Immature natural killer cell (primary cell): ENCODE measurements at regions not wholly inside any gene's neighbourhood (a gene's known extent, or its start where the extent isn't known, plus 50 kb on each side); places are given as distances from the start of the nearest gene placed in this dataset.

Experiments used
- DNase-seq, 3 donors: peaks; one replicate each; pipeline ENCODE4 v3.0.0; 2022; ENCODE audit warnings: mixed read lengths in 1 of 3
- H3K27ac Mint-ChIP-seq, 6 donors: one replicate each; pipeline ENCODE4 v1.8.0; 2020; ENCODE audit warnings: mixed read lengths in 6 of 6, mild to moderate bottlenecking in 5 of 6, inconsistent platforms in 4 of 6, moderate library complexity in 3 of 6
- H3K27me3 Mint-ChIP-seq, 3 donors: one replicate each; pipeline ENCODE4 v1.8.0; 2020 to 2021; ENCODE audit warnings: low read depth in 3 of 3, mild to moderate bottlenecking in 3 of 3, mixed read lengths in 3 of 3, moderate library complexity in 3 of 3, inconsistent platforms in 1 of 3
- H3K36me3 Mint-ChIP-seq, 3 donors: one replicate each; pipeline ENCODE4 v1.8.0; 2020; ENCODE audit warnings: mixed read lengths in 3 of 3, inconsistent platforms in 2 of 3, mild to moderate bottlenecking in 2 of 3
- H3K4me1 Mint-ChIP-seq, 2 donors: one replicate each; pipeline ENCODE4 v1.8.0; 2020; ENCODE audit warnings: inconsistent platforms in 2 of 2, mild to moderate bottlenecking in 2 of 2, mixed read lengths in 2 of 2, moderate library complexity in 1 of 2
- H3K4me3 Mint-ChIP-seq, 5 donors: one replicate each; pipeline ENCODE4 v1.8.0; 2020; ENCODE audit warnings: mild to moderate bottlenecking in 5 of 5, mixed read lengths in 5 of 5, inconsistent platforms in 3 of 5, moderate library complexity in 3 of 5
- H3K9me3 Mint-ChIP-seq, 6 donors: one replicate each; pipeline ENCODE4 v1.8.0; 2020; ENCODE audit warnings: mild to moderate bottlenecking in 6 of 6, mixed read lengths in 6 of 6, inconsistent platforms in 4 of 6, moderate library complexity in 3 of 6

- Mint-ChIP-seq H3K4me3 (no peak overlapping the region), H3K9me3 (no peaks in the 10 kb centered on the region), H3K36me3 (peaks cover 4 to 12% (median 11%) of the 10 kb centered on the region in 3 donors), H3K27me3 (peaks cover 0 to 19% (median 5%) of the 10 kb centered on the region in 3 donors), H3K4me1 (peaks cover 37 to 60% of the 10 kb centered on the region in 2 donors), H3K27ac (peak overlapping the region in 3 of 6 donors; percentile 31 to 57 (median 56))
- no peak for DNase-seq
Measured at GRCh38 chr6:144578385-144579350, 293.5 kb downstream of the UTRN start.

- no peaks in the 10 kb centered on the region for H3K9me3 Mint-ChIP-seq
- peaks cover 4 to 12% (median 11%) of the 10 kb centered on the region in 3 donors for H3K36me3 Mint-ChIP-seq
- DNase-seq: no peak
- peak overlapping the region in 5 of 6 donors; percentile 1 to 35 (median 24) for H3K27ac Mint-ChIP-seq
- peaks cover 0 to 16% (median 5%) of the 10 kb centered on the region in 3 donors for H3K27me3 Mint-ChIP-seq
- peaks cover 39 to 63% of the 10 kb centered on the region in 2 donors for H3K4me1 Mint-ChIP-seq
- H3K4me3 Mint-ChIP-seq: no peak overlapping the region
Measured at GRCh38 chr6:144580039-144580438, 294.9 kb downstream of the UTRN start.

GRCh38 chr6:144580771-144581170, 295.6 kb downstream of the UTRN start:
- no peaks in the 10 kb centered on the region for H3K9me3 Mint-ChIP-seq
- H3K27me3 Mint-ChIP-seq: peaks cover 0 to 16% (median 5%) of the 10 kb centered on the region in 3 donors
- no peak for DNase-seq
- H3K27ac Mint-ChIP-seq: peak overlapping the region in 4 of 6 donors; percentile 1 to 19 (median 10)
- H3K36me3 Mint-ChIP-seq: peaks cover 4 to 12% (median 11%) of the 10 kb centered on the region in 3 donors
- peak overlapping the region in 1 of 5 donors; percentile 3 for H3K4me3 Mint-ChIP-seq
- peaks cover 35 to 62% of the 10 kb centered on the region in 2 donors for H3K4me1 Mint-ChIP-seq

- DNase-seq: no peak
- Mint-ChIP-seq H3K4me3 (peak overlapping the region in 1 of 5 donors; percentile 59), H3K4me1 (peaks cover 33 to 69% of the 10 kb centered on the region in 2 donors)
Measured at GRCh38 chr6:144581812-144582537, 296.8 kb downstream of the UTRN start.

GRCh38 chr6:144582939-144583613, 297.9 kb downstream of the UTRN start:
- Mint-ChIP-seq H3K27me3 (peaks cover 0 to 14% (median 3%) of the 10 kb centered on the region in 3 donors), H3K4me1 (peaks cover 43 to 80% of the 10 kb centered on the region in 2 donors), H3K4me3 (peak overlapping the region; percentile 84 to 94 (median 87)), H3K9me3 (no peaks in the 10 kb centered on the region), H3K36me3 (peaks cover 0 to 12% (median 4%) of the 10 kb centered on the region in 3 donors), H3K27ac (peak overlapping the region; percentile 84 to 90 (median 88))
- DNase-seq: peak; percentile 51 to 68 (median 59)

More at GRCh38 chr6:144581812-144582537, 296.8 kb downstream of the UTRN start:
- H3K36me3 Mint-ChIP-seq: peaks cover 1 to 12% (median 8%) of the 10 kb centered on the region in 3 donors
- peaks cover 0 to 16% (median 5%) of the 10 kb centered on the region in 3 donors for H3K27me3 Mint-ChIP-seq
- H3K27ac Mint-ChIP-seq: peak overlapping the region in 5 of 6 donors; percentile 14 to 84 (median 27)
- no peaks in the 10 kb centered on the region for H3K9me3 Mint-ChIP-seq

GRCh38 chr6:144583614-144583954, 298.4 kb downstream of the UTRN start:
- peaks cover 0 to 12% (median 4%) of the 10 kb centered on the region in 3 donors for H3K36me3 Mint-ChIP-seq
- no peak for DNase-seq
- peaks cover 43 to 85% of the 10 kb centered on the region in 2 donors for H3K4me1 Mint-ChIP-seq
- H3K4me3 Mint-ChIP-seq: peak overlapping the region; percentile 84 to 94 (median 87)
- peak overlapping the region; percentile 84 to 90 (median 88) for H3K27ac Mint-ChIP-seq
- H3K27me3 Mint-ChIP-seq: peaks cover 0 to 12% (median 3%) of the 10 kb centered on the region in 3 donors
- H3K9me3 Mint-ChIP-seq: no peaks in the 10 kb centered on the region

GRCh38 chr6:144585217-144585814, 300.2 kb downstream of the UTRN start:
- Mint-ChIP-seq H3K27ac (no peak overlapping the region), H3K4me1 (peaks cover 44 to 86% of the 10 kb centered on the region in 2 donors), H3K36me3 (peaks cover 0 to 5% (median 4%) of the 10 kb centered on the region in 3 donors), H3K27me3 (peaks cover 0 to 9% (median 3%) of the 10 kb centered on the region in 3 donors), H3K9me3 (no peaks in the 10 kb centered on the region), H3K4me3 (no peak overlapping the region)
- DNase-seq: peak in 1 of 3 donors; percentile 14

- no peaks in the 10 kb centered on the region for H3K9me3 Mint-ChIP-seq
- H3K36me3 Mint-ChIP-seq: no peaks in the 10 kb centered on the region
- H3K4me3 Mint-ChIP-seq: no peak overlapping the region
- peaks cover 0 to 7% (median 3%) of the 10 kb centered on the region in 3 donors for H3K27me3 Mint-ChIP-seq
- peak overlapping the region in 3 of 6 donors; percentile 7 to 32 (median 29) for H3K27ac Mint-ChIP-seq
- peaks cover 41 to 84% of the 10 kb centered on the region in 2 donors for H3K4me1 Mint-ChIP-seq
- DNase-seq: no peak
Measured at GRCh38 chr6:144586986-144587385, 301.9 kb downstream of the UTRN start.

- H3K4me3 Mint-ChIP-seq: no peak overlapping the region
- no peaks in the 10 kb centered on the region for H3K9me3 Mint-ChIP-seq
- peaks cover 0 to 3% (median 1%) of the 10 kb centered on the region in 3 donors for H3K27me3 Mint-ChIP-seq
- peaks cover 5 to 11% (median 6%) of the 10 kb centered on the region in 3 donors for H3K36me3 Mint-ChIP-seq
- no peak for DNase-seq
- H3K4me1 Mint-ChIP-seq: peaks cover 28 to 79% of the 10 kb centered on the region in 2 donors
- peak overlapping the region in 1 of 6 donors; percentile 56 for H3K27ac Mint-ChIP-seq
Measured at GRCh38 chr6:144588697-144589325, 303.7 kb downstream of the UTRN start.

- H3K4me3 Mint-ChIP-seq: no peak overlapping the region
- peaks cover 0 to 3% (median 1%) of the 10 kb centered on the region in 3 donors for H3K27me3 Mint-ChIP-seq
- H3K4me1 Mint-ChIP-seq: peaks cover 34 to 80% of the 10 kb centered on the region in 2 donors
- H3K9me3 Mint-ChIP-seq: no peaks in the 10 kb centered on the region
- DNase-seq: no peak
- peaks cover 5 to 11% (median 6%) of the 10 kb centered on the region in 3 donors for H3K36me3 Mint-ChIP-seq
- peak overlapping the region in 2 of 6 donors; percentile 45 to 58 for H3K27ac Mint-ChIP-seq
Measured at GRCh38 chr6:144590532-144590931, 305.4 kb downstream of the UTRN start.

- H3K36me3 Mint-ChIP-seq: peaks cover 5 to 15% (median 6%) of the 10 kb centered on the region in 3 donors
- no peak for DNase-seq
- H3K27me3 Mint-ChIP-seq: peaks cover 1 to 3% (median 2%) of the 10 kb centered on the region in 3 donors
- peak overlapping the region in 1 of 6 donors; percentile 14 for H3K27ac Mint-ChIP-seq
- peaks cover 44 to 76% of the 10 kb centered on the region in 2 donors for H3K4me1 Mint-ChIP-seq
- H3K9me3 Mint-ChIP-seq: no peaks in the 10 kb centered on the region
- H3K4me3 Mint-ChIP-seq: no peak overlapping the region
Measured at GRCh38 chr6:144593392-144593791, 308.3 kb downstream of the UTRN start.

- Mint-ChIP-seq H3K36me3 (peaks cover 5 to 15% (median 6%) of the 10 kb centered on the region in 3 donors), H3K27ac (peak overlapping the region in 3 of 6 donors; percentile 30 to 70 (median 55)), H3K4me3 (peak overlapping the region in 3 of 5 donors; percentile 2 to 6 (median 4)), H3K27me3 (peaks cover 1 to 3% (median 2%) of the 10 kb centered on the region in 3 donors), H3K4me1 (peaks cover 53 to 79% of the 10 kb centered on the region in 2 donors), H3K9me3 (no peaks in the 10 kb centered on the region)
- no peak for DNase-seq
Measured at GRCh38 chr6:144594585-144594984, 309.4 kb downstream of the UTRN start.
